ENCODE measurements at regions not wholly inside any gene's neighbourhood (a gene's known extent, or its start where the extent isn't known, plus 50 kb on each side); places are given as distances from the start of the nearest gene placed in this dataset.

GRCh38 chr3:144915202-144915601 lies 943.6 kb downstream of the DIPK2A start:
- TF ChIP-seq ZFX (IDR thresholded peaks at IDR 0.05; ENCODE audit: borderline replicate concordance) (no peak), CTCF (IDR thresholded peaks at IDR 0.05) (no peak)
- no peak overlapping the region for H3K27ac ChIP-seq

- no peak overlapping the region for H3K27ac ChIP-seq
- TF ChIP-seq ZFX (IDR thresholded peaks at IDR 0.05; ENCODE audit: borderline replicate concordance) (no peak), CTCF (IDR thresholded peaks at IDR 0.05) (no peak)
Measured at GRCh38 chr3:144921710-144922109, 950.1 kb downstream of the DIPK2A start.

GRCh38 chr3:144923046-144923775 lies 951.6 kb downstream of the DIPK2A start:
- peak overlapping the region; percentile 24 for H3K27ac ChIP-seq
- TF ChIP-seq ZFX (IDR thresholded peaks at IDR 0.05; ENCODE audit: borderline replicate concordance): no peak
- no peak for TF ChIP-seq CTCF (IDR thresholded peaks at IDR 0.05)

- TF ChIP-seq ZFX (IDR thresholded peaks at IDR 0.05; ENCODE audit: borderline replicate concordance) (no peak), CTCF (IDR thresholded peaks at IDR 0.05) (no peak)
- H3K27ac ChIP-seq: no peak overlapping the region
Measured at GRCh38 chr3:144930431-144930830, 958.8 kb downstream of the DIPK2A start.

- TF ChIP-seq CTCF (IDR thresholded peaks at IDR 0.05): no peak
- no peak for TF ChIP-seq ZFX (IDR thresholded peaks at IDR 0.05; ENCODE audit: borderline replicate concordance)
- no peak overlapping the region for H3K27ac ChIP-seq
Measured at GRCh38 chr3:144931590-144931989, 960.0 kb downstream of the DIPK2A start.

- TF ChIP-seq CTCF (IDR thresholded peaks at IDR 0.05): no peak
- TF ChIP-seq ZFX (IDR thresholded peaks at IDR 0.05; ENCODE audit: borderline replicate concordance): no peak
- no peak overlapping the region for H3K27ac ChIP-seq
Measured at GRCh38 chr3:144942093-144942837, 970.6 kb downstream of the DIPK2A start.

- no peak for TF ChIP-seq CTCF (IDR thresholded peaks at IDR 0.05)
- TF ChIP-seq ZFX (IDR thresholded peaks at IDR 0.05; ENCODE audit: borderline replicate concordance): no peak
- no peak overlapping the region for H3K27ac ChIP-seq
Measured at GRCh38 chr3:144942838-144943197, 971.2 kb downstream of the DIPK2A start.

All from 22Rv1 (cell line).